SK-N-MC (cell line): ENCODE measurements at regions not wholly inside any gene's neighbourhood (a gene's known extent, or its start where the extent isn't known, plus 50 kb on each side); places are given as distances from the start of the nearest gene placed in this dataset.

Experiments used
- EZH2 ChIP-seq: fragments of 200-600 bp; sonication (generic); IDR thresholded peaks from one replicate; pipeline ENCODE4 v1.6.1; 2017; ENCODE audit warnings: antibody characterized with exemption
- FOXP2 ChIP-seq: optimal IDR thresholded peaks from 2 replicates; pipeline ENCODE3; 2011; ENCODE audit warnings: mild to moderate bottlenecking, moderate library complexity; ENCODE audit not compliant: insufficient read depth; ENCODE audit errors: extremely low read length, control extremely low read depth
- POLR2AphosphoS5 ChIP-seq: IDR thresholded peaks from 2 replicates; pipeline ENCODE4 v1.6.1; 2012; ENCODE audit warnings: mild to moderate bottlenecking, low read depth, low read length, borderline replicate concordance

DNA sequence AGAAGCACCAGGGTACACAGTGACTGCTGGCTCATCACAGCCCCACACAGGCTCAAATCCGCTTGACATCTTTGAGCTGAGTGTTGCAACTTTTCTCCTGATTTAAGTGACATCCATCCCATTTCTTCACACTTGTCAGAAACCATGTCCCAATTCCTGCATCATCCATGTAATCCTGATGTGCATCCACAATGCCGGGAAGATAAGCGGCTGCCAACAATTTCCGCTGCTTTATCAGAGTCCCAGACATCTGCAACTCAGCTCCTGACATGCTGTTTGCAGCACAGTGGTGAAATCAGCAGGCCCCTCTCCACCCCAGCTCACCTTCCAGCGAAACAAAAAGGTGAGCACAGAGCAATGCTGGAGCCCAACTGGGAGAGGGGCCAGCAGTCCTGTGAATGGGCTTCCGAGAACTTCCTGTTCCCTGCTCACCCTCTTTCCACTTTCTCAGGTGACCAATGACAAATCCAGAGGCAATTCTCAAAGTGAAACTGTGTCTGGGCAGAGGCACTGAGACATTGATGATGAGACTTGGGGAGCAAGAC, 581.0 kb downstream of the AJAP1 start:
- TF ChIP-seq EZH2 (no peak), POLR2AphosphoS5 (no peak), FOXP2 (no peak)
